ENCODE measurements at regions not wholly inside any gene's neighbourhood (a gene's known extent, or its start where the extent isn't known, plus 50 kb on each side); places are given as distances from the start of the nearest gene placed in this dataset.

DNA sequence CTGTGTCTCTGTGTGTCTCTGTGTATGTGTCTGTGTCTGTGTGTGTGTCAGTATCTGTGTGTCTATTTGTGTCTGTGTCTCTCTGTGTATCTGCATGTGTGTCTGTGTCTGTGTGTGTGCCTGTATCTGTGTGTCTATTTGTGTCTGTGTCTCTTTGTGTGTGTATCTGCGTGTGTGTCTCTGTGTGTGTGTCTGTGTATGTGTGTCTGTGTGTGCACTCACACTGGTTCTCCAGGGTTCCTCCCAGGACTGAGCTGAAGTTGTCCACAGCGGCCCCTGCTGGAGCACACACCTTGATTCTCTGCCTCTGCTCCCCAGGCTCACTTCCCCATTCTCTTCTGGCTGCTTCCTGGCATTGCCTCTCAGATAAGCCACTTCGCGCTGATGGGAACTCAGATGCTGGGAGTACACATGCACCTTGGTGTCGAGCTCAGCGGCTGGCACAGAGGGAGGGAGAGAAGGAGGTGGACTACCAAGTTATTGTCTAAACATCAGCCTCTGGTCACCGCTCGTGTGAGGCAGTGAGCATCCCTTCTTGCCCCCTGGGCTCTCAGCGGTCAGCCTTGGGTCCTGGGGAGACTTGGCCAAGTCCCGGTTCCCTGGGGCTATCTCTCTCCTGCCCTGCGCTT, 104.9 kb upstream of the NXT1 start:
- Histone ChIP-seq H3K4me3 (ENCODE audit: control insufficient read depth in 2 of 3, extremely low read depth in 1 of 3, insufficient read depth in 2 of 3, low read depth in 1 of 3, low read length in 3 of 3) (no peak overlapping the region), H2AFZ (ENCODE audit: control insufficient read depth, low read length) (no peak overlapping the region), H3K27ac (ENCODE audit: control insufficient read depth, insufficient read depth, low read length) (no peak overlapping the region), H3K9ac (ENCODE audit: control insufficient read depth, extremely low read depth, insufficient read depth, low read length) (no peak overlapping the region), H3K4me1 (ENCODE audit: control insufficient read depth, extremely low read depth, insufficient read depth, low read length) (no peaks in the 10 kb centered on the region), H3K4me2 (ENCODE audit: control insufficient read depth, extremely low read depth, insufficient read depth, low read depth, low read length) (no peak overlapping the region), H3K79me2 (ENCODE audit: control insufficient read depth, insufficient read depth, low read length) (no peaks in the 10 kb centered on the region), H3K9me3 (ENCODE audit: control insufficient read depth, low read depth, low read length) (no peaks in the 10 kb centered on the region), H3K36me3 (ENCODE audit: control insufficient read depth in 2 of 2, extremely low read depth in 1 of 2, insufficient read depth in 2 of 2, low read length in 2 of 2) (no peaks in the 10 kb centered on the region), H3K9me1 (ENCODE audit: control insufficient read depth, extremely low read depth, insufficient read depth, low read length) (no peaks in the 10 kb centered on the region), H4K20me1 (ENCODE audit: control insufficient read depth, extremely low read depth, insufficient read depth, low read length) (no peaks in the 10 kb centered on the region), H3K27me3 (ENCODE audit: control insufficient read depth, extremely low read depth, insufficient read depth, low read length) (peaks cover 5% of the 10 kb centered on the region)
- no peak for DNase-seq (ENCODE audit: low read depth, low spot score)
- no peak for FAIRE-seq
- dilution Hi-C loops (cut with MboI; ENCODE audit: extremely low pct_ligation_motif_present, low sequenced_read_pairs) = no loop called here
- TF ChIP-seq CTCF (optimal IDR thresholded peaks at IDR 0.05 in 1 of 3, IDR thresholded peaks at IDR 0.05 in 1 of 3, conservative IDR thresholded peaks at IDR 0.05 in 1 of 3; ENCODE audit: extremely low read depth in 1 of 3, insufficient read depth in 2 of 3, low read length in 3 of 3) (peak; percentile 67 to 86 (median 85)), EZH2 (IDR thresholded peaks at IDR 0.05; ENCODE audit: low read length) (no peak)

- Histone ChIP-seq H2AFZ (ENCODE audit: control insufficient read depth, low read length) (no peak overlapping the region), H3K9me3 (ENCODE audit: control insufficient read depth, low read depth, low read length) (no peaks in the 10 kb centered on the region), H3K36me3 (ENCODE audit: control insufficient read depth in 2 of 2, extremely low read depth in 1 of 2, insufficient read depth in 2 of 2, low read length in 2 of 2) (no peaks in the 10 kb centered on the region), H3K9ac (ENCODE audit: control insufficient read depth, extremely low read depth, insufficient read depth, low read length) (no peak overlapping the region), H3K4me2 (ENCODE audit: control insufficient read depth, extremely low read depth, insufficient read depth, low read depth, low read length) (no peak overlapping the region), H3K4me1 (ENCODE audit: control insufficient read depth, extremely low read depth, insufficient read depth, low read length) (no peaks in the 10 kb centered on the region), H3K27me3 (ENCODE audit: control insufficient read depth, extremely low read depth, insufficient read depth, low read length) (peaks cover 5% of the 10 kb centered on the region), H3K27ac (ENCODE audit: control insufficient read depth, insufficient read depth, low read length) (no peak overlapping the region), H3K4me3 (ENCODE audit: control insufficient read depth in 2 of 3, extremely low read depth in 1 of 3, insufficient read depth in 2 of 3, low read depth in 1 of 3, low read length in 3 of 3) (no peak overlapping the region), H3K9me1 (ENCODE audit: control insufficient read depth, extremely low read depth, insufficient read depth, low read length) (no peaks in the 10 kb centered on the region), H3K79me2 (ENCODE audit: control insufficient read depth, insufficient read depth, low read length) (no peaks in the 10 kb centered on the region), H4K20me1 (ENCODE audit: control insufficient read depth, extremely low read depth, insufficient read depth, low read length) (no peaks in the 10 kb centered on the region)
- TF ChIP-seq EZH2 (IDR thresholded peaks at IDR 0.05; ENCODE audit: low read length) (no peak), CTCF (optimal IDR thresholded peaks at IDR 0.05 in 1 of 3, IDR thresholded peaks at IDR 0.05 in 1 of 3, conservative IDR thresholded peaks at IDR 0.05 in 1 of 3; ENCODE audit: extremely low read depth in 1 of 3, insufficient read depth in 2 of 3, low read length in 3 of 3) (no peak)
- DNase-seq (ENCODE audit: low read depth, low spot score) (no peak), FAIRE-seq (no peak)
- dilution Hi-C loops (cut with MboI; ENCODE audit: extremely low pct_ligation_motif_present, low sequenced_read_pairs) = no loop called here
These were observed 105.6 kb upstream of the NXT1 start for GRCh38 chr20:23244916-23245552.

Data from keratinocyte (primary cell).